Skeletal muscle cell (primary cell): ENCODE measurements at regions not wholly inside any gene's neighbourhood (a gene's known extent, or its start where the extent isn't known, plus 50 kb on each side); places are given as distances from the start of the nearest gene placed in this dataset.

Source experiments
- DNase-seq: peaks from one replicate; pipeline ENCODE4 v3.0.0-alpha.2; 2010; ENCODE audit warnings: low read depth
- H3K4me3 ChIP-seq: 2 replicates; pipeline ENCODE4 v1.5.1; 2011; ENCODE audit warnings: low read depth, mild to moderate bottlenecking, control low read depth, low read length, moderate library complexity

DNA sequence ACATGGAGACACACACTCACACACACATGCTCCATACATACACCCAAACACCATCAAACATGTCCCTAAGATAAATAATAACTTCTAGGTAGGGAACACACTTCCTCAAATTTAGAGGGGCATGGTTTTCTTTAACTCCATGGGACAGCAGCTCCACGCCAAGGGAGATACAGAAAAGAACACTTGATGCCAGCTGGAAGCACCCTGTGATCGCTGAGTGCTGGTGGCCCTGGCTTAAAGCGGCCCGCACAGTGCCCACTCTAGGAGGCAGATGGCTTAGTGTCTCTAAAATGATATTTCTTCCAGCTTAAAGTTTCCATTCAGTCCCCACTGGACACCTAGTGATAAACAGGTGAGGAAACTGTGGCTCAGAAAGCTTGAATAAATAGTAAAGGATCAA, 232.9 kb downstream of the UACA start:
- H3K4me3 ChIP-seq = no peak overlapping the region
- DNase-seq = no peak

DNA sequence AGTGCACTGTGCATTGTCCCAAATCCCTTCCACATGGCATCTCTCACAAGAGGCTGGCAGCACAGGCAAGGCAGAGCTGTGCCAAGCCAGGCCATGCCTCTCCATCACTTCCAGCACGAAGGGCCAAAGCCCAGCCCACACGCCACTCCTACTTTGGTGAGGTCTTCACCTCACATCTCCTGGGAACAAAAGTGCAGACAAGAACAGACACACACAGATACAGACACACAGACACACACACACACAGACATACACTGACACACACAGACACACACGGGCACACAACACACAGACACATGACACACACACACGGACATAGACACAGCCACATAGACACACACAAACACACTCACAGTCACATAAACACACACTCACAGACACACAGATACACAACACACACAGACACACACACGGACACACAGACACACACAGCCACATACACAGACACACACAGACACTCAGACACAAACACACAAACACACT, 233.3 kb downstream of the UACA start:
- H3K4me3 ChIP-seq = no peak overlapping the region
- DNase-seq = no peak

DNA sequence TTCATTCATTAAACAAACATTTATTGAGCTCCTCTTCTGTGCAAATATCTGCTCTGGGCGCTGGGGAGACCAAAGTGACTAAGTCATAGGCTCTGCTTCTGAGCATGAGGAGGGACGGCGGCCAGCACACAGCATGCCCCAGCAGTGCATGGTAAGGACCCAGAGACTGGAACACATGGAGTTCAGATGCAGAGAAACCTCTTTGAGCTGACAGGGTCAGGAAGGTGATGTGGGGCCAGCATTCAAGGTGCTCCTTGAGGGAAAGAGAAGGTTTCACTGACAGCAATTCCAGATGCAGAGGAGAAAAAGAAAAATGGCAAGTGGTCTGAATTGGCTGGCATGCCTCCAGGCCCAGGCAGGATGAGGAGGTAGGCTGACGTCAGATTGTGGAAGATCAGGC, 234.5 kb downstream of the UACA start:
- no peak overlapping the region for H3K4me3 ChIP-seq
- DNase-seq = no peak

DNA sequence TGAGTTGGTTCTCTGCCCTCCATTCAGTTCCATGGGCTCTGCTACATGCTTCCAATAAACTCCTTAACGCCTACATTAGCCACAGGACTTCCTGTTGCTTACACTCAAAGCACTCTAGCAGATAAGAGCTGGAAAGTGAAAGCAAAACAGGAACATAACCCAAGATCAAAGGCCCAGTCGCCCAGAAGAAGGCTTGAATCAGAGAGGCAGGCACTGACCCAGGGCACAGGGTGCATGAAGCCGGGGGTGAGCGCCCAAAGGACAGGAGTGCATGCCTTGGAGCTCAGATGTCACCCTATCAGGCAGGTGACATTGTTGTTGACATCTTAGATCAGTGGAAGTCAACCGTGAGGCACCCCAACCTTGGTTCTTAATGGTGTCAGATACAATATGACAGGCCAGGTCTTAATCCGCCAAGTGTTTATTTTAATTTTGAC, 235.1 kb downstream of the UACA start:
- no peak for DNase-seq
- no peak overlapping the region for H3K4me3 ChIP-seq

DNA sequence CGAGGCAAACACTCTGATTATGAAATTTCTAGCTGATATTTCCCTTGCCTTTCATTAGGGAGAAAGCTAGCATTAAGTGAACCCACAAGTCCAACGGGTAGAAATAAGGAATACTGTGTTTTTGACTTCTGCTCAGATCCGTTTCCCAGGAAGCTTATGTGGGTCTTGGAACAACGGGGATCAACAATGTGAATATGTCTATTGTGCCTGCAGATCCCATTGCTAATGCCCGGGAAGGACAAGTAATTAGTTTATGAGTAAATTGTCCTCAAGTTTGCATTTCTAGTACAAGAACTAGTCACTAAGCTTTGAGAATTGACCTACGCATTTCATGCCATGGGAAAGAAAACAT, 236.4 kb downstream of the UACA start:
- H3K4me3 ChIP-seq = no peak overlapping the region
- no peak for DNase-seq

DNA sequence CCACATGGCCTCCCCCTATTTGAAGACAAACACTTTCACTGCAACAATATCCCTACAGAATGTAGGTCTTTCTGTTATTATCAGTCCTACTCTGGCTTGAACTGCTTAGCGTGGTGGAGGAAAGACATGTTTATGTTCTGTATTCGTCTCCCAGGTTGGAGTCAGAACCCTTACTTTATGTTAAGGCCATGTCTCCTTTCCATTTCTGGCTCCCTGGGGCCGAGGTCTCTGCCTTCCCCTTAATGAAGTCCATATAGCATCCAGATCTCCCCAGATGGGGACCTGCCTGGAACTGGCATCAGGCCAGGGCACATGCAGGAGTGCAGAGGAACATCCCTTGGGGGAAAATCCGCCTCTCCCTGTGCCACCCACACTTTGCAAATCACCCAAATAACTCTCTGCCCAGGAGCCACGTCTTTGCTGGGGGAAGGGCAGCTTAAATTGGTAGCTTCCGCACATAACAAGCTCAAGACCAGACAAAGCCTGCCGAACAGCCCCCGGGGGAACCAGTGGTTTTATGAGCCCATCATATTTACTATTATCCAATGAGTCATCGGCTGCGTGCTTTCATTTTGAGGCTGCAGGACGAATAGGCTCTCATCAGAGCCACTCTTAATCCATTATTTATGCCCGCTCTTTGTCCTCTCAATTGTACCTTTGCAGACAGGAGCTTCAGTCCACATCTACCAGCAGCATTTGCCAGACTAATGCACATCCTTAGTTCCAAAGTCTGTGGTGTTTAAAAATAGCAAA, 237.0 kb downstream of the UACA start:
- peak; percentile 76 for DNase-seq
- H3K4me3 ChIP-seq = peak overlapping the region; percentile 18

DNA sequence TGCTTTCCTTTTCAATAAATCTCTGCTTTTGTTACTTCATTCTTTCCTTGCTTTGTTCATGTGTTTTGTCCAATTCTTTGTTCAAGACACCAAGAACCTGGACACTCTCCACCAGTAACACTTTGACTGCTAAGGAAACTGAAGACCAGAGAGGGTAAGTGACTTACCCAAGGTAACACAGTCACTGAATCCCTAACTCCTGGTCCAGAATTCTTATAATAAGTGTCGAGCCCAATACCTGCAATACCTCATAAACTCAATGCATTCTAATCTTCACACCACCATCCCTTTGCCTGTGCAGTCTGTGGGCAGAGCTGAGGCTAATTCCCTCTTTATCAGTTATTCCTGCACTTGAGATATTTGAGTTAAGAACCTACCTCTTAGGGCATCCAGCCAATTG, 237.8 kb downstream of the UACA start:
- no peak overlapping the region for H3K4me3 ChIP-seq
- DNase-seq = no peak

DNA sequence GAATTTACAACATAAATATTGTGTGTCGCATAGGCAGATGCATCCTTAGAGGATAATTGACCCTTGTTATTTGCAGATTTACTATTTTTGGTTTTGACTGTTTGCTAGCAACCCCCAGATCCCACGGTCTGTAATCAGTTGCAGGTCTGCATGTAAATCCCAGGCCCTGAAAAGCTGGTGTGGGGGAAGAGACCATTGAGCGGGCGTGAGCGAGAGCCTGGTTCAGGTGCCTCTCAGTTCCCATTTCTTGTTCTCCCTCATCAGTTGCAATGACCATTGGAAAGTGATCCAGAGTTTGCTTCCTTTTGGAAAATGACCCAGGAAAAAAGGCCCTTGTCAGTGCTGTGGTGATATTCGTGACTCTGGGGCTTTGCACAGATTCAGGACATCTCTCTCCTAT, 238.9 kb downstream of the UACA start:
- DNase-seq = no peak

DNA sequence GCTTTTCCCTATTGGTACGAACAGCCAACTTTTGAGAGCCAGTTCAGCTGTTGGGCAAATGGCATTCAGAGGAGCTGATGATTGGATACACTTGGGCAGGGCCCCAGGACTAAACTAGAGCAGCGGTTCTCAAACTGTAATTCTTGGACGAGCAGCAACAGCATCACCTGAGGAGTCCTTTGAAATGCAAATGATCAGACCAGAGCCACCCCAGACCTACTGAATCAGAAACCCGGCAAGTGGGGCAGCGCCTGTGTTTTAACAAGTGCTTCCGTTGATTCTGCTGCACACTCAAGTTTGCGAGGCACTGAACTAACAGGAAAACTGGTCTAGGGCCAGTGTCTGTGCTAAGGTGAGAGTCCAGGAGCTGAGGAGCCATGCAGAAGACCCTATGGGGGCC, 239.7 kb downstream of the UACA start:
- no peak for DNase-seq
- no peak overlapping the region for H3K4me3 ChIP-seq

More for the DNA sequence above, 238.9 kb downstream of the UACA start:
- H3K4me3 ChIP-seq = no peak overlapping the region

DNA sequence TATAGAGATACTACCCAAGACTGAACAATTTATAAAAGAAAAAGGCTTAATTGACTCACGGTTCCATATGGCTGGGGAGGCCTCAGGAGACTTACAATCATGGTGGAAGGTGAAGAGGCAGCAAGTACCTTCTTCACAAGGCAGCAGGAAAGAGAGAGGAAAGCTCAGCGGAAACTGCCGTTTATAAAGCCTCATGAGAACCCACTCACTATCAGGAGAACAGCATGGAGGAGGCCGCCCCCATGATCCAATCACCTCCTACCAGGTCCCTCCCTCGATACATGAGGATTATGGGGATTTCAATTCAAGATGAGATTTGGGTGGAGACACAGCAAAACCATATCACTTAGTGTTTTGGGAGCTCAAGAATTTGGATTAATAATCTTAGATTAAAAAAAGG, 240.2 kb downstream of the UACA start:
- H3K4me3 ChIP-seq = no peak overlapping the region
- DNase-seq = no peak

DNA sequence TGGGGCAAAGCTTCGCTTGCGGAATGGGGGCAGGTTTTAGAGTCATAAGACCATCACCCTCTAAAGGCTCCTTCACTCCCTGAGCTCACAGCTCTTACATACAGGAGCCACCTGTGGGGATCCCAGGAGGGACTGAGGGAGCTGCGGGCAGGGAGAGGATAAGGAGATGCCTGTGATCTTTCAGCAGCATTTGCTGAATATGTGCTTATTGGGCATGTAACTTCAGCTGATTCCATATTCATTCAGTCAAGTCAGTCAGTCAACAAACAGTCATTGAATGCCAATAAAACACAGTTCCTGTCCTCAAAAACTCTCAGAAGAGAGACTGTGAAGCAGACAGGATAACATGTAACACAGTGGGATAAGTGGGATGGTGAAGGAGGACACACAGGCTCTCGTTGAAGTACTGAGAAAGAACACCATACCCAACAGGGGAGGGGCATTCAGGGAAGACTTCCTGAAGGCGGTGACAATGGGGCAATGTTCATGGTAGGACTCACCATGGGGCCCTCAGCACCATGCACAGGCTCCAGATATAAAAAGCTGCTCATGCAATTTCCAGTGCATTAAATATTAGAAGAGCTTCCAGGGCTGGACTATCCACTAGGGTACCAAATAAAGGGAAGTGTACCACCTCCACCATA, 240.9 kb downstream of the UACA start:
- DNase-seq = no peak
- H3K4me3 ChIP-seq = no peak overlapping the region

DNA sequence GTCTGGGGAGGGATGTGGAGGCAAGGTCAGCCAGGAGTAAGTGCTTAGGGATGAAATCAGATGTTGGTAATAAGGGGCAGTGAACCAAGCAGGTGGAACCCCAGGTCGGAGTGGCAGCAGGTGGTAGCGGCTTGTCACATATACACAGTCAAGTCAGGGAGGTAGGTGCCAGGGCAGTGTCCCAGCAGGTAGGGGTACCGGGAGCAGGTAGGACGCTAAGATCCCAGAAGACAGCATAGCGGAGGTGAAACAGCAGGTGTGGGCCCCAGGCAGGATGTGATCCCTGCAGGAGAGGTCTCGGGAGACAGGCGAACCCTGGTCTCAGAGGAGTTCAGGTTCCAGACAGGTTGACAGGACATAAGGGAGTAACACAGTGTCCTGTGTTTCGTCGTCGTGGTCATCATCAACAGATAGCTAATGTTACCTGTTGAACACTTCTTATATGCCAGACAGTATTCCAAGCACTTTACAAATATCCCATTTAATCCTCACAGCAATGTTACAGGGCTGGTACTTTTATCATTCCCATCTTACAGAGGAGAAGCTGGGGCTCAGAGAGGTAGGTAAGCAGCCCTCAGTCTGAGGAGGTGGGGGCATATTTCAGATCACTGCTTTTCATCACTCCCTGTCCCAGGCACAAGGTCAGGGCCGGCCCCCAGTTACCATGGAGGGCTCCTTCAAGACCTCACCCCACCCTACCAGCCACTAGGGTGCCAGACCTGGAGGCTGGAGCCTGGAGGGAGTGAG, 241.6 kb downstream of the UACA start:
- DNase-seq = no peak
- no peak overlapping the region for H3K4me3 ChIP-seq

DNA sequence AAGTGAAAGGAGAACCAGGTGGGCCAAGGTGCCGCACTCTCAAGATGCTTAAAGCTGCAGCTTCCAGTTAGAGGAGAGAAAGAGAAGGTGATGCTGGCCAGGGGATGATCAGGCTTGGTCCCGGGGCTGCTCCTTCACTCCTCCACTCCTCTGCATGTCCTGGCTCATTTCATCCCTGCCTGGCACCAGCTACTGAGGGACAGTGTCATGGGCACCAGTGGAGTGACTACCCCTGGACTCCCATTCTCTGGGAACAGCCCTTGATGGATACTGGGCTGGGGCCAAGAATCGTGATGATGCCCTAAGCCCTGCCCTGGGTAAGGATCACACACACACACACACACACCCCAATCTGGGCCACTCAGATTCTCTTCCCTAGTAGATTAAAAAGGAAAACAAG, 243.7 kb downstream of the UACA start:
- H3K4me3 ChIP-seq = no peak overlapping the region
- DNase-seq = no peak

DNA sequence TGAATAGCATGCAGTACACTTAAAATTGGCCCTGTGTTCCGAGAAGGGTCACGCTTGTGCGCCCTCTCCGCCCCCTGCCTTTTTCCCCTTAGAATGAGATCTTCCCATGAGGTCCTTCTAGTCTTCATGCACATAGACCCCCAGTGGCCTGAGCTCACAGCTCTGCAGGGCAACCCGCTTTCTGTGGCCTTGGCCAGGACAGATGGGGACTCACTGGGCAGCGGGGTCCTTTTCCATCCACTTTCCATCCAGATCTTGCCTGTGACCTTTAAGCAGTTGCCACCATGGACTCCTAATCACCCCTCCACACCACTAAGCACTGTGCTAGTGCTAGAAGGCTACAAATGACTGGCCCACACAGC, 244.4 kb downstream of the UACA start:
- H3K4me3 ChIP-seq = no peak overlapping the region
- no peak for DNase-seq

DNA sequence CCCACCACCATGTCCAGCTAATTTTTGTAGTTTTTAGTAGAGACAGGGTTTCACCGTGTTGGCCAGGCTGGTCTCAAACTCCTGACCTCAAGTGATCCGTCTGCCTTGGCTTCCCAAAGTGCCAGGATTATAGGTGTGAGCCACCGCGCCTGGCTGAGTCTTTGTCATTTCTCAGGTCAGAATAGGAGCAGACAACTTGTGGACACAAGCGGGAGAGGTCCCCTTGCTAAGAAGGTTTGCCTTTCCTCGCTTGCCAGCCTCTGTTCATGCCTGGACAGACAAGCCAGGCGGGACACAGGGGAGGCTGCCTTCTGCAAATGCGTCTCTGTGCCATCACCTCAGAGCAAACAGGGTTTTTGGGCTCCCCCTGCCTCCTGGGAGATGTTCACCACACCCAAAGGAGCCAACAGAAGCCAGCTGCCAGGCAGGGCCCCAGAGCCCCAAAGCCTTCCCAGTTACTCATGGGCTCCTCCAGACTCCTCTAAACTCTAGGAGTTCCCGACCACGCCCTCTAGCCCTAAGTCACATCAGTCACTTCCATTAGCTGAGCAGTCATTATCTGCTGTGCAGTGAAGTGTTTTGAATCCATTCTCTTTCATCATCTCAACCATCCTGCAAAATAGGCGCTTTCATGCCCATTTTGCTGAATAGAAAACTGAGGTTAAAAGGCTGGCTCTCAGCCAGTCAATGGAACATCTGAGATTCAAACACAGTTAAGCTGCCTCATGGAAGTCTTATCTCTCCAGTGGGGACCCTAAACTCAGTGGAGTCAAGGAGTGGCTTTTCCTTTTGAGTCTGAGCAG, 245.0 kb downstream of the UACA start:
- no peak for DNase-seq
- H3K4me3 ChIP-seq = no peak overlapping the region

DNA sequence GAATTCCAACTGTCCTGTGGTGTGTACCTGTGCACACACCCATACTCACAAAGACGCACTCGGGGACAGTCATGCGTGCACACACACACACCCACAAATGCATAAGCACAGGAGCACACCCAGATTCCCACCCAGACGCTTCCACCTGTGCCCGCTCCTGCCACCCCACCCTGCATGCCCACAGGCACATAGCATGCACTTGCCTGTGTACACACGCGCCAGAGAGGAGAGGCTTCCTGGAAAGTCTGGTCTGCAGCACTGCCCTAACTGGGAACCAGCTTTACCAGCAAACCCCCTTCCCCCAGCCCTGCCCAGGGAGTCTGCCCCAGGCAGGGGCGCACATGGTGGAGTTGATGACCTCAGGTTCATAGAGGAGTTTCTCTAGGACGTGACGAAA, 246.2 kb downstream of the UACA start:
- DNase-seq = no peak
- no peak overlapping the region for H3K4me3 ChIP-seq

DNA sequence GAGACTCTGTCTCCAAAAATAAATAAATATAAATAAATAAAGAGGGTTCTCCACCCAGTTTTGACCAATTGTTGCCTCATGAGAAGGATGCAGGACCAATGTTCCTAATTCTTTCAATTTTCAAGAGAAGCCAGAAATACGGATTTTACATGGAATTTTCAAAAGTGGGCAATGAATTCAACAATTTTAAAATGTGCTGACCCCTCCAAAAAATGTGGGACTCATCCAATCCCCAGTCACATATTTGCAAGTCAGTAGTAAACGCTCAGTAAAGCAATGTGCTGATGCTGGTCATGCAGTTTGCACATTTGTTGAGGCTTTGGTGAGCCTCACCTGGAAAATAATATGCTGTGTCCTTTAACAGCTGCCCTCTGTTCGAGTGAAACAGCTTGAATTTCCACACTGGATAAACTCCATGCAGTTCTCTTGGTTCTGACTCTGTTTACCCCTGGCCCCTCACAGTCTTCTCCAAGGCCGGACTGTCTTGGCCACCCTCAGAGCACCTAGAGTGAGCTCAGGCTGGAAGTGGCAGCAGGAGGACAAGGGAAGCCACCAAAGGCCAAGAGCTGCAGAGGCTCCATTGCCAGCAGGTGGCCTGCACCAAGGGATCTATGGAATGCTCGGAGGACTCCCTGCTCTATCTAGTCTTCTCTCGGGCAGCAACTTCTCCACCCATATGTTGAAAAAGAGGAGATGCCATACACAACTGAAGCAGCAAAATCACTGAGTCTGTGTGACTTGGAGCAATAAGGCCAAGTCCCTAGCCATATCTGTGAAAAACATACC, 246.8 kb downstream of the UACA start:
- H3K4me3 ChIP-seq = no peak overlapping the region
- DNase-seq = no peak

DNA sequence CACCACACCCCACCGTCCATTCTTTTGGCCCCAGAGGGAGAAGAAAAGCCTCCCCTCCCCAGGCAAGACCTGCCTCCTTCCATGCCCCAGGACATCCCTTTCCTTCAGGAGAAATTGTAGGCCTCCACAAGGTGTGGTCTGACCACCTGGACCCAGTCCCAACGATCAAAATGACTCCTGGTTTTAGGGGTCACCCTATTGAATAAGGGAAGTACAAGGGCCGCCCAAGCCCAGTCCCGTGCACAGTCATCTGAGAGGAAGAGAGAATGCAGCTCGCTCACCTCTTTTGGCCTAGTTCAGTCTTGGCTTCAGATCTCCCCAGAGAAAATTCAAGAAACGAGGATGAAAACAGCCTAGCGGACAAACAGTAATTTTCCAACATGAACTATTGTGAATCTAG, 249.1 kb downstream of the UACA start:
- H3K4me3 ChIP-seq = no peak overlapping the region
- DNase-seq = no peak

DNA sequence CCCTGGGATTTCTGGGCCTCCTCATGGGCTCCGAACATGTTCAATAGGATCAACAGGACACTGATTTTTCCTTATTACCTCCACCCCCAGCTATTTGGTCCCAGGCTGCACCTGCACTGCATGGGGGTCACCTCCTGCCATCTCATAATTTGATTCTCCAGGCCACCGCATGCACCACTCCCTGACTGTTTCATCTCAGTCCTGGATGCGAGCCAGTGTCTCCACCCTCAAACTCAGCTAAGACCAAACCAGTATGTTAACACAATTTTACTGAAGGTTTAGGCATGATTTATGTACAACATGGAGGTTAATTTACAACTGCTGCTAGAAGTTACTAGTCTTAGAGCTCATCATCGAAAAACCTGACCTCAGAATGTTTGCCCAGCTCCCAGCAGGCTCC, 249.5 kb downstream of the UACA start:
- H3K4me3 ChIP-seq = no peak overlapping the region
- no peak for DNase-seq
